ENCODE measurements at regions not wholly inside any gene's neighbourhood (a gene's known extent, or its start where the extent isn't known, plus 50 kb on each side); places are given as distances from the start of the nearest gene placed in this dataset.

DNA sequence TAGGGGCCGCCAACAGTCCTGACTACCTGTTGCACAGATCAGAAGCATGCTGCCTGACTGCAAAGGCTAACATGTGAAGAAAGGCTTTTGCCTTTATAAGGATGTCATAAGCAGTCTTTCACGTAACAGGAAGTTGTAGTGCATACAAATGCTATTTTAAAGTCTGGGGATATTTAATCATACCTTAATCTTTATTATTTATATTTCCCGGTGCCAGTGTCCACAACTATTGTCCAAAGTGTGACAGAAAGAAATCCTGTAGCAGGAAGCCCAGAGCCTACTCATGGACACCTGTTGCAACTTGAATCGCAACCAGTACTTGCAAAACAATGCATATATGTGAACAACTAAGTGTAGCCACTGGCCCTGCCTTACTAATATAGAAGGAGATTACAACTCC lies 235.8 kb downstream of the ALDH8A1 start:
- TF ChIP-seq CTCF (IDR thresholded peaks at IDR 0.05) (no peak), EZH2 (IDR thresholded peaks at IDR 0.05) (no peak)

Measured in neural progenitor cell (in vitro differentiated cells).